GM21825 (cell line): ENCODE measurements at regions not wholly inside any gene's neighbourhood (a gene's known extent, or its start where the extent isn't known, plus 50 kb on each side); places are given as distances from the start of the nearest gene placed in this dataset.
"Not testable (repeated sequence)": the region's sequence is repeated elsewhere in the genome, so short reads cannot be mapped to it uniquely, and the experiment has no call there.

ENCODE experiments used
- ATAC-seq: cut with Tn5 transposase; IDR thresholded peaks from one replicate; pipeline ENCODE4 v1.9.1; 2021; ENCODE audit warnings: mild to moderate bottlenecking, moderate library complexity; ENCODE audit not compliant: unreplicated experiment

- ATAC-seq, result no peak
These were observed 520.9 kb upstream of the CITED2 start for GRCh38 chr6:139895205-139895793.

GRCh38 chr6:139894271-139894670 lies 519.8 kb upstream of the CITED2 start:
- ATAC-seq, result no peak

- ATAC-seq, result no peak
These were observed 517.0 kb upstream of the CITED2 start for GRCh38 chr6:139891471-139891870.

GRCh38 chr6:139888681-139889122 lies 514.3 kb upstream of the CITED2 start:
- no peak for ATAC-seq

DNA sequence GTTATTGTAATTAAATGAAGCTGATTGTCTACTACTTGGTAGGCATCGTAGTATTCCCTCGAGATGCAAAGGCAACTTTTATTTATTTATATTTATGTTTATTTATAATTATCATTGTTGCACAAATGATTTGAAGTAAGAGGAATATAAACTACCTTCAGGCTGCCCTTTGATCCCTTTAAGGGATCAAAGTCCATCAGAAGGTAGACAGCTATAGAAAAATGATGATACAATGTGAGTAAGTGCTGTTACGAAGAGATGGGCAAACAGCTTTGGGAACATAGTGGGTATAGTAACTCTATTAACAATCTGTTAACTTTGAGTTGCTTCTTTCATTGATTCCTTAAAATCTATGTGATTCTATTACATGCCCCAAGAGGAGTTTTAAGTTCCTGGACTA lies 512.8 kb upstream of the CITED2 start:
- ATAC-seq, result no peak

DNA sequence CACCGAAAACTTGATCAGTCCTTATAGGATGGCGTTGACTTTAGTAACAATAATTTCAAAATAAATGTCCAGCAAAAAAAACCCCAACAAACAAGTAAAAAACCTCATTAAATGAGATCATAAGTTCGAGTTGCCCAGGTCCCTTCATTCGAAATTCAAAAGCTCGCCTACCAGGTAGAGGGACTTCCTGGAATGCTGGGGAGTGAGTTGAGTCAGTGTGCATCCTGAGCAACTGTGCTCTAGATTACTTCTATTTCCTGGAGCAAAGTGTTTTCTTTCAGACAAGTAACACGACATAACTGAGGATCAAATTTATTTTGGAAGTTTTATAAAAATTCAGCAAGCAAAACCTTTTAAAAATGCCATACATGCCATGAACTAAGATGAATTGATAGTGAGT lies 511.9 kb upstream of the CITED2 start:
- ATAC-seq, result no peak

- no peak for ATAC-seq
These were observed 511.5 kb upstream of the CITED2 start for GRCh38 chr6:139885909-139886308.

DNA sequence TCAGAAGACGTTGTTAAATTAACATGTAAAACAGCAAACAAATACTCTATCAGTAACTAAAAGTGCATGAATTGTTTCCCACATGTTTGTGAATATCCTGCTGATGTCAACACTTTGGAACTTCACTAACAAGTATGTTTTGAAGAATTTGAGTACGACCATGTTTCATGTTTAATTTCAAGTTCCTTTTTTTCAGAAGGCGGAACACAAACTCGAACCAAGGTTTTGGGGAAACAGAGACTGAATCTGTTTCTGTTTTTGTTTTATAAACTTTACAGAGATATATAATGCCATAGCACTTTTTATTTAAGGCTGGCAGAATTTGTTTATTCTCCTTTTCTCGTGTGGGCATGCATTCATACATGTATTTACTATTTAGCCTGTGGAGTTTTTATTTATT lies 509.3 kb upstream of the CITED2 start:
- no peak for ATAC-seq

DNA sequence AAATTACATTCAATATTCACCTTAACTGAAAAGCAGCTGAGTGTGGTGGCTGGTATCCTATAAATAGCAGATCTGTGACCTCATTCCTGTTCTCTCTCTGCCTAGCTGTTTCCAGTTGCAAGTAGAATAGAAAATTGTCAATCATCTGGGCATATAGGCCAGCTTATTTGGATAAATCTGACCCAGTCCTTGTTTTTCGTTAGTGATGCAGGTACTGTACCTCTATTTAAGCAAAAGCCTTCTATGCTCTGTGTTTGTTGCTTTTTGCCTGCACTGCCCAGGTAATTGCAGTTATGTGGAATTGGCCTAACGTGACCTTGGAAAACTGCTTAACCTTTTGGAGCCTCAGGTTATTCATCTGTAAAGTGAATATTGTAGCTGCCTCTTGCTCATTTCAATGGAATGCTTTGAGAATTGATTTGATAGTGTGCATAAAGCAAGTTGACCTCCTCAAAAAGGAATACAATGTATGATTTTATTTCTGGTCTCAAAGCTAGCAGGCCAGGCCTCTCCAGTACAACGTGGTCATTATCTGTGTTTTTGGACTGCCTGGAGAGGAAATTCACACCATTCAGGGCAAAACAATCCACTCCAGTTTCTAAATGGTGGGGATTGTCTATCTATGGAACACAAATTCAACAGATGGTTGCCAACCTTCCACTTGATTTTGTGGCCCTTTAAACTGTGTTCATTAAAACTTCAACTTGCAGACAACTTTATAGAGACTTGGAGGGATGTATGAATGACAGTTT lies 508.7 kb upstream of the CITED2 start:
- ATAC-seq, result no peak

DNA sequence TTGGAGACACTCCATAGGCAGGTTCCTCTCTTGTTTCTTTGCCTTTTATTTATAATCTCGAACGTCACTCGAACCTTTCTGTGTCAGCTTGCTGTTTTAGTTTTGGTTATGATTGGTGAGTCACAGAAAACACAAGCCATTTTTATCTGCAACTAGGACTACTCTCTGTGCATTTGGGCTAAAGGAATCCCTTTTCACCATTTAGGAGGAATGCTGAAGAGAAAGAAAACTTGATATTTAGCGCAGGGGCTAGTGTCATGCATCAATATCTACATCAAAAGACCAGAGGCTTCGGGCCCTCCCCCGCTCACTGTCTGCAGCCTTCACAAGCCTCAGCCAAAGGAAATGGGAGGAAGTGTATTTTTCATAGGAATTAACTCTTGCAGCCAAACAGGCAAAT lies 507.8 kb upstream of the CITED2 start:
- no peak for ATAC-seq

DNA sequence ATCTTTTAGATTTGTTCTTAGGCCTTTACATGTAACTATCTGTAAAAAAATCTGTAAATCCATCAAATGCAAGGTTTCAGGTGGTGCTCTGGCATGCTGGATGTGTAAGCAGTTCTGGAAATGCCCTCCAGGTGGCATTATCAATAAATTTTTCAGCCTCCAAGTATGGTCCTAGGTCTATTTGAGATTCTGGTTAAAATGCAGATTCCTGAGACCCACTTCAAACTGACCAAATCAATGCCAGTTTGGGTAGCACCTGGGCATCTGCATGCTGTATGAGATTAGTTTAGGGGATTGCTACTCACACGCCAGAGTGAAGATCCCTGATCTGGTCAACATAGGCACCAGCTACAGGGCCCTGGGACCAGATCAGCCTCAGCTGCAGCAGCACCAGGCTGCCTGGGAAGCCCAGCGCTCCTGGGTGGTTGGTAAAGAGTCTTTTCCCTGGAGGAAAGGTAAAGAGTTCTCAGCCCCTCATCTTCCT lies 507.3 kb upstream of the CITED2 start:
- peak; percentile 76 for ATAC-seq

DNA sequence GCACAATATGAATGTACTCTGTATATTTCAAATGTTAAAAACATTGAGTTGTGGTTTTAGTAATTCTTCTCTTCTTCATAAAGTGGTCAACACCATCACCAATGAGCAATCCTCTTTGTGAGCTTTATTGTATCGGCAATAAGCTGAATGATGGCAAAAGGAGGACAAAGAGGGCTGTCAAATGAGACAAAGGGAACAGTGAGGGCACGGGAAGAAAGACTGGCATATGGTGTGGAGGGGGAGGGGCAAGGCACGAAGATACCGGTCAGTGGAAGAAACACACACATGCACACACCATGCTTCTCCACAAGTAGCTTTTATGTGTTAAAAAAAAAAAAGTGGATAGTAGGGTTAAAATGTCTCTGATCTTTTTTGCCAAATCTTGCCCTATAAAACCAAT lies 506.8 kb upstream of the CITED2 start:
- no peak for ATAC-seq

GRCh38 chr6:139879823-139880356 lies 505.4 kb upstream of the CITED2 start:
- no peak for ATAC-seq

DNA sequence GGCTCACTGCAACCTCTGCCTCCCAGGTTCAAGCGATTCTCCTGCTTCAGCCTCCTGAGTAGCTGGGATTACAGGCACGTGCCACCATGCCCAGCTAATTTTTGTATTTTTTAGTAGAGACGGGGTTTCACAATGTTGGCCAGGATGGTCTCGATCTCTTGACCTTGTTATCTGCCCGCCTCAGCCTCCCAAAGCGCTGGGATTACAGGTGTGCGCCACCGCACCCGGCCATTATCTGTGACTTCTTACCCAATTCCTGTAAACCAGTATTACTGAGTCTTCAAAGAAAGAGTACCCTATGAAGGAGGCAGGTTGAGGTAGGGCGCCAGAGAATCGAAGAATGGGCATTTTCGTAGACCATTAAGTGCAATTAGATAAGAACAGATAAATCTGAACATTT lies 504.8 kb upstream of the CITED2 start:
- ATAC-seq, result not testable (repeated sequence)

DNA sequence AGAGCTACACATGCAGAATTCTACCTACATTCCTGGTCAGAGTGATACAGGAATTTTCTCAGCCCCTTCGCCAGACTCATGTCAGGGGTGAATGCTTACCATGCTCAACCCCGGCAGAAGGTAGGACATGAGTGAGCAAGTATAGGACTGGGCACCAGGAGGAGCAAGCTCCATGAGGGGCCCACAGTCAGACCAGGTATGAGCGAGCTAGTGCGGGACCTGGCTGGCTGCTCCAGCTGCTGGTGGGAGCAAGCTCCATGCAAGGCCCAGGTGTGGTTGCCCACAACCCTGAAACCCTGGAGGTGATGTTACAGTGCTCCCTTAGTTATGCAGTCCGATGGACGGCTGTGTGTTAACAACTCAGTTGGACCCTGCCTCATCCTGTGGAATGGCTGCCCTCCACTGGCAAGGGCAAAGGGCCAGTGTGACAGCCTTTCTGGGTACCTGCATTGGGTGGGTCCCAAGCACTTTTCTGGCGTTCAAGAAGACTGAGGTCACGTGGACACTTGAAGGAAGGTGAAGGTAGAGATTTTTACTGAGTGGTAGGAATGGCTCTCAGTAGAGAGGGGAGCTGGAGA lies 503.5 kb upstream of the CITED2 start:
- ATAC-seq, result no peak

- no peak for ATAC-seq
These were observed 498.2 kb upstream of the CITED2 start for GRCh38 chr6:139872665-139873064.

DNA sequence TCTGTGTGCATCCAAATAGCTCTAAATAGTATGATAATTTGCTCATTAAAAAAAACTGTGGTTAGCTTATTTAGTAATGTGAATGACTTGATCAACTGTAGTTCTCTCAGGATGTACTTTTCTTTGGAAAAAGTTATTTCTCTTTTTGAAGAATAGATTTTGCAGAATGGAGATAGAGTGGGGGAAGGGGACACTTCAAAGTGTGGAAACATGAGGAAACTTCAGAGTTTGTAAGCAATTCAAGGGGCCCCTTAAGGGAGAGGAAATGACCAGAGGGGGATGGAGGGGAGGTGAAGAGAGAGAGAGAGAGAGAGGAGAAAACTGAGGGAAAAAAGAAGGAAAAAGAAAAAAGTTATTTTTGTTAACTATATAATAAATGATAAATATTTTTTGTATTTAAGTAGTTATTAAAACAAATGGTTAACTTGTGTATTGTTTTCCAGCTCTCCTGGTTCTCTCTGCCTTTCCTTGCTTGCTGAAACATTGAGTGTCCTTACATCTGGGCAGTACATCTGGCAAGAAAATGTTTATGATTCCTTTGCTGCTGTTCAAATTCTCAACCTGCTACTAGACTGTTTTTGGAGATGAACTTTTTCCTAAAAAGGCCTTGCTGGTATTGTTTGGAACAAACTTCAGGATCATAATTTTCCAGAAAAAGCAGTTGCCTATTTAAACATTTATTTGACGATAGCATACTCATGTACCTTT lies 497.5 kb upstream of the CITED2 start:
- no peak for ATAC-seq

GRCh38 chr6:139871165-139871710 lies 496.8 kb upstream of the CITED2 start:
- ATAC-seq, result no peak

DNA sequence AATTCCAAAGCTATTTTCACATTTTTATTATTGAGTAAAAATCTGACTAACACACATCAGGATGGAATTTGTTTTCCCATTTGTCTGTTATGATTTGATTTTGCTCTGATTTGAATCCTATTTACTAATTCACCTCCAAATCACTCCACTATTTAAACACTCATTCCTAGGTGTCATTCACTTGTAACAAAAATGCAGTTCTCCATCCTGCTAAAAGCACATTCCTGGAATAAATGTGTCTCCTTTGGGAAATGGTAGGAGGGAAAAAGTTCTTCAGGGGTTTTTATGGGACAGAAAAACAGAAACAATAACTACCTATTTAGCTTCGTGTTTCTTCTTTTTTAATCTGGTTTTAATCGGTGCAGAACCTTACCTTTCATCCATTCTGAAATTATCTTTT lies 494.1 kb upstream of the CITED2 start:
- no peak for ATAC-seq

DNA sequence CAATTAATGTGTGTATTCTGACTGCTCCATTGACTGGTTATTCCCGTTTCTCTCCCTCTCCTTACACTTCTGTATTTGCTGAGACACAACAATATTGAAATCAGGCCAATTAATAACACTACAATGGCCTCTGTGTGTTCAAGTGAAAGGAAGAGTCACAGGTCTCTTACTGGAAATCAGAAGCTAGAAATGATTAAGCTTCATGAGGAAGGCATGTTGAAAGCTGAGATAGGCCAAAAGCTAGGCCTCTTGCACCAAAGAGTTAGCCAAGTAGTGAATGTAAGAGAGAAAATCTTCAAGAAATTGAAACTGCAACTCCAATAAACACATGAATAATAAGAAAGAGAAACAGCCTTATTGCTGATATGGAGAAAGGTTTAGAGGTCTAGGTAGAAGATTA lies 489.5 kb upstream of the CITED2 start:
- no peak for ATAC-seq

- no peak for ATAC-seq
These were observed 488.9 kb upstream of the CITED2 start for GRCh38 chr6:139863346-139863745.
